Adrenal gland (tissue), 9 donors: ENCODE measurements at regions not wholly inside any gene's neighbourhood (a gene's known extent, or its start where the extent isn't known, plus 50 kb on each side); places are given as distances from the start of the nearest gene placed in this dataset.

Source experiments
- DNase-seq, 7 donors: peaks; one replicate each; pipeline ENCODE4 v3.0.0-alpha.2; 2019 to 2020
- H3K27ac ChIP-seq, 5 donors: fragments of 200-600 bp; sonication (generic) in 4 of 5; 1 replicate in 3 of 5; 2 replicates in 2 of 5; pipeline versions ENCODE4 v1.5.1 to v1.8.0; 2016 to 2020; ENCODE audit warnings: mild to moderate bottlenecking in 1 of 5
- H3K27me3 ChIP-seq: fragments of 200-600 bp; 2 replicates; pipeline ENCODE4 v1.8.0; 2021
- H3K36me3 ChIP-seq, 2 donors: fragments of 200-600 bp; replicated peaks in 1 of 2; 1 replicate in 1 of 2; 2 replicates in 1 of 2; pipeline versions ENCODE4 v1.5.1 to v1.8.0; 2018 to 2022
- H3K4me1 ChIP-seq, 2 donors: fragments of 200-600 bp; replicated peaks in 1 of 2; 1 replicate in 1 of 2; 2 replicates in 1 of 2; pipeline versions ENCODE4 v1.5.1 to v1.8.0; 2018 to 2021
- H3K4me3 ChIP-seq, 4 donors: fragments of 200-600 bp; sonication (generic) in 3 of 4; one replicate each; pipeline ENCODE4 v1.5.1; 2016 to 2018
- H3K9me3 ChIP-seq, 3 donors: fragments of 200-600 bp; sonication (generic) in 1 of 3; replicated peaks in 1 of 3; 1 replicate in 2 of 3; 2 replicates in 1 of 3; pipeline versions ENCODE4 v1.5.1 to v1.8.0; 2016 to 2021
- POLR2A ChIP-seq, 2 donors: fragments of 450-650 bp; IDR thresholded peaks; one replicate each; pipeline ENCODE4 v1.6.1; 2017; ENCODE audit warnings: antibody characterized with exemption in 2 of 2, mild to moderate bottlenecking in 2 of 2, moderate library complexity in 1 of 2
- WGBS, 4 donors: extraction: QIAGEN DNeasy Blood & Tissue Kit in 2 of 4; methylation state at CpG; one replicate each; pipeline versions ENCODE4 v1.1.5 to v1.1.7; 2013 to 2017; 5-methylcytosine and 5-hydroxymethylcytosine counted together
- intact Hi-C, 2 donors: fragments of 100-400 bp; cut with DNase I; formaldehyde crosslinking; loops; one replicate each; pipeline versions ENCODE4 v1.14.1 to v1.15.0; 2022 to 2023
- TF ChIP-seq, protein P1 (sequence below), 6 experiments: fragments of 450-650 bp in 4 of 6; fragments of 200-600 bp in 2 of 6; sonication (generic) in 1 of 6; IDR thresholded peaks; 1 replicate in 5 of 6; 2 replicates in 1 of 6; pipeline versions ENCODE4 v1.5.1 to v1.8.0; 2016 to 2021; ENCODE audit warnings: antibody characterized with exemption in 6 of 6, mild to moderate bottlenecking in 2 of 6, moderate library complexity in 1 of 6
- donor health status: healthy with polysubstance abuse.
- donor health status: Bipolar disorder and iron deficiency.
- donor health status: DM: yes; HTN: yes; CAD: no.
- donor health status: DM: no; HTN: no; CAD: no.
- donor health status: DM: no; HTN: no; CAD: no.

DNA sequence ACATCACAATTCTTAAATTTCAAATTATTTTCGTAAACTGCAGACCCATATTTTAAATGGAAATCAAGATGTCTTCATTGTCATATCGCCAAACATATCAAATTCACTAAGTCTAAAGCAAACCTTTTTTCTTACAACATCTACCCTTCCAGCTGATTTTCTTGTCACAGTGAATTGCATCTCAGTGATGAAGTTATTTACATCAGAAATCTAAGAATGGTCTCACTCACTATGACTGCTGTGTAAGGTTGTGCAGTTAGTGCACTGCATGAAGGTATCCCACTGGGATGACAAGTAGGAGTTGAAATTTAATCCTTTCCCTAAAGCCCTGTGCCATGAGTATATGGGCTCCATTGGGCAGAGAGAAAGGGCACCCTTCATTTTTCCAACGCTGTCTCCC, 399.4 kb upstream of the ITGA1 start:
- H3K4me3 ChIP-seq: no peak overlapping the region
- H3K36me3 ChIP-seq: no peaks in the 10 kb centered on the region
- H3K27me3 ChIP-seq: no peaks in the 10 kb centered on the region
- TF ChIP-seq, protein P1, sequence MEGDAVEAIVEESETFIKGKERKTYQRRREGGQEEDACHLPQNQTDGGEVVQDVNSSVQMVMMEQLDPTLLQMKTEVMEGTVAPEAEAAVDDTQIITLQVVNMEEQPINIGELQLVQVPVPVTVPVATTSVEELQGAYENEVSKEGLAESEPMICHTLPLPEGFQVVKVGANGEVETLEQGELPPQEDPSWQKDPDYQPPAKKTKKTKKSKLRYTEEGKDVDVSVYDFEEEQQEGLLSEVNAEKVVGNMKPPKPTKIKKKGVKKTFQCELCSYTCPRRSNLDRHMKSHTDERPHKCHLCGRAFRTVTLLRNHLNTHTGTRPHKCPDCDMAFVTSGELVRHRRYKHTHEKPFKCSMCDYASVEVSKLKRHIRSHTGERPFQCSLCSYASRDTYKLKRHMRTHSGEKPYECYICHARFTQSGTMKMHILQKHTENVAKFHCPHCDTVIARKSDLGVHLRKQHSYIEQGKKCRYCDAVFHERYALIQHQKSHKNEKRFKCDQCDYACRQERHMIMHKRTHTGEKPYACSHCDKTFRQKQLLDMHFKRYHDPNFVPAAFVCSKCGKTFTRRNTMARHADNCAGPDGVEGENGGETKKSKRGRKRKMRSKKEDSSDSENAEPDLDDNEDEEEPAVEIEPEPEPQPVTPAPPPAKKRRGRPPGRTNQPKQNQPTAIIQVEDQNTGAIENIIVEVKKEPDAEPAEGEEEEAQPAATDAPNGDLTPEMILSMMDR (IDR thresholded peaks at IDR 0.05): no peak
- TF ChIP-seq POLR2A (IDR thresholded peaks at IDR 0.05): no peak
- H3K4me1 ChIP-seq: no peaks in the 10 kb centered on the region
- DNase-seq: no peak
- H3K9me3 ChIP-seq: no peaks in the 10 kb centered on the region
- H3K27ac ChIP-seq: no peak overlapping the region
- 82 to 90% (median 85%) methylated on average over 3 of the region's 3 CpGs for WGBS, 4 donors
- intact Hi-C loops: no loop called here

DNA sequence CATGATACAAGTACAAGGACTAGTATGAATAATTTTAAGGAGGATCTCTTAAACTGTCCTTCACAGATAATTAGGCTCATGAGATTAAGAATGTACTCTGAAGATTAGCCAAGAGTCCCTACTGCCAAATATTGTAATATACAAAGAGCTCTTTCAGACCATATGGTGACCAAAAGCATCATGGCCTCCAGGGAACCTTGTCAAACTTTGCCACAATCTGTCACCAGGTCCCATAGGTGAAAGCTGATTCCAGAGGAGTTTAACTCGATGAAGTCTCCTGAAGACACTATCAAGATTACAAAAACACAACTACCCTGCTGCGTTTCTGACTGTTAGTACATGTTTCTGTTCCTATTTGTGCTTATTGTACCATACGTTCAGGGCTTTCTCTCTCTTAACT, 395.4 kb upstream of the ITGA1 start:
- Histone ChIP-seq H3K4me1 (no peaks in the 10 kb centered on the region), H3K4me3 (no peak overlapping the region), H3K9me3 (no peaks in the 10 kb centered on the region), H3K27ac (no peak overlapping the region), H3K36me3 (no peaks in the 10 kb centered on the region), H3K27me3 (no peaks in the 10 kb centered on the region)
- no peak for DNase-seq
- intact Hi-C loops: no loop called here
- TF ChIP-seq, protein P1 (IDR thresholded peaks at IDR 0.05): no peak
- TF ChIP-seq POLR2A (IDR thresholded peaks at IDR 0.05): no peak
- WGBS, 4 donors: 67 to 74% (median 70%) methylated on average over 3 of the region's 3 CpGs

DNA sequence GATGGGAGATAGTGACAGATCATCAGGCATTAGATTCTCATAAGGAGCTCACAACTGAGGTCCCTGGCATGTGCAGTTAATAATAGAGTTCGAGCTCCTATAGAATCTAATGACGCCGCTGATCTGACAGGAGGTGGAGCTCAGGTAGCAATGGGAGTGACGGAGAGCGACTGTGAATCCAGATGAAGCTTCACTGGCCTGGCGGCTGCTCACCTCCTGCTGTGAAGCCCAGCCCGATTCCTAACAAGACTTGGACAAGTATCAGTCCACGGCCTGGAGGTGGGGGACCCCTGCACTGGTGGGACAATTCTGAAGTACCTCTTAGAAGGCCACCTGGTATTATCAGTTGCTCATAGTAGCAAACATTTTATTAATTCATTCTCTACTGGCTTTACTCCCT, 377.9 kb upstream of the ITGA1 start:
- H3K4me3 ChIP-seq: no peak overlapping the region
- no peak for TF ChIP-seq POLR2A (IDR thresholded peaks at IDR 0.05)
- TF ChIP-seq, protein P1 (IDR thresholded peaks at IDR 0.05): no peak
- H3K4me1 ChIP-seq: no peaks in the 10 kb centered on the region
- no peak overlapping the region for H3K27ac ChIP-seq
- DNase-seq: no peak
- H3K27me3 ChIP-seq: no peaks in the 10 kb centered on the region
- WGBS, 4 donors: 84 to 95% (median 91%) methylated on average over 8 of the region's 8 CpGs
- intact Hi-C loops: no loop called here
- H3K36me3 ChIP-seq: no peaks in the 10 kb centered on the region
- no peaks in the 10 kb centered on the region for H3K9me3 ChIP-seq

DNA sequence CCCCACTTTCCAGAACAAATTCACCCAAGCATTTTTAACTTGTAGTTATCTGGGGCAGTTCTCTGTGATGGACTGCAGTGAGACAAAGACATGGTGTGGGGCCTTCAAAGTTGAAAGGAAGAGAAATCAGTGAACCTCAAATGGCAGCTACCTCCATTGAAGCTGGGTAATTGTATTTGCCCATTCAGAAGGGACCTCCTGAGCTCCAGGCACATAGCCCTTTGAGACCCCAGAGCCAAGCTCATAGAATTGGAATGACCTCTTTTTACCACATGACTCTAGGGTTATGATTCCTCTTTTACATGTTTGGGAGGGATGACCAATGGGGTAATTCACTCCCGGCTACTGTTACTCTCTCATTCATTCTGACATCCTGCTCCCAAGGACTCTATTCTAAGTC, 368.4 kb upstream of the ITGA1 start:
- no peaks in the 10 kb centered on the region for H3K36me3 ChIP-seq
- H3K27me3 ChIP-seq: no peaks in the 10 kb centered on the region
- intact Hi-C loops: no loop called here
- 41 to 58% (median 46%) methylated on average over 1 of the region's 1 CpG for WGBS, 4 donors
- no peaks in the 10 kb centered on the region for H3K9me3 ChIP-seq
- H3K4me1 ChIP-seq: no peaks in the 10 kb centered on the region
- TF ChIP-seq, protein P1 (IDR thresholded peaks at IDR 0.05): no peak
- no peak for TF ChIP-seq POLR2A (IDR thresholded peaks at IDR 0.05)
- H3K27ac ChIP-seq: no peak overlapping the region
- no peak overlapping the region for H3K4me3 ChIP-seq
- DNase-seq: no peak
